GM21825 (cell line): ENCODE measurements at regions not wholly inside any gene's neighbourhood (a gene's known extent, or its start where the extent isn't known, plus 50 kb on each side); places are given as distances from the start of the nearest gene placed in this dataset.

Source experiments
- ATAC-seq: cut with Tn5 transposase; IDR thresholded peaks from one replicate; pipeline ENCODE4 v1.9.1; 2021; ENCODE audit warnings: mild to moderate bottlenecking, moderate library complexity; ENCODE audit not compliant: unreplicated experiment

- ATAC-seq, result no peak
Measured at GRCh38 chr22:47673557-47673956, 911.1 kb downstream of the TBC1D22A start.

GRCh38 chr22:47672526-47672925 is 910.1 kb downstream of the TBC1D22A start:
- no peak for ATAC-seq

GRCh38 chr22:47665151-47665550 is 902.7 kb downstream of the TBC1D22A start:
- no peak for ATAC-seq

- ATAC-seq, result no peak
Measured at GRCh38 chr22:47663615-47664605, 901.5 kb downstream of the TBC1D22A start.

GRCh38 chr22:47659467-47660223 is 897.2 kb downstream of the TBC1D22A start:
- ATAC-seq, result no peak

GRCh38 chr22:47658182-47658581 is 895.7 kb downstream of the TBC1D22A start:
- no peak for ATAC-seq

GRCh38 chr22:47657224-47657623 is 894.8 kb downstream of the TBC1D22A start:
- no peak for ATAC-seq

- no peak for ATAC-seq
Measured at GRCh38 chr22:47656806-47657205, 894.4 kb downstream of the TBC1D22A start.

GRCh38 chr22:47655930-47656329 is 893.5 kb downstream of the TBC1D22A start:
- no peak for ATAC-seq

- no peak for ATAC-seq
Measured at GRCh38 chr22:47654922-47655491, 892.6 kb downstream of the TBC1D22A start.

GRCh38 chr22:47653921-47654320 is 891.5 kb downstream of the TBC1D22A start:
- no peak for ATAC-seq

- ATAC-seq, result no peak
Measured at GRCh38 chr22:47651216-47651987, 889.0 kb downstream of the TBC1D22A start.

- no peak for ATAC-seq
Measured at GRCh38 chr22:47647720-47648119, 885.3 kb downstream of the TBC1D22A start.

- no peak for ATAC-seq
Measured at GRCh38 chr22:47647181-47647580, 884.7 kb downstream of the TBC1D22A start.

- no peak for ATAC-seq
Measured at GRCh38 chr22:47645923-47646322, 883.5 kb downstream of the TBC1D22A start.

GRCh38 chr22:47645450-47645914 is 883.0 kb downstream of the TBC1D22A start:
- no peak for ATAC-seq

- ATAC-seq, result no peak
Measured at GRCh38 chr22:47634347-47634746, 871.9 kb downstream of the TBC1D22A start.

- no peak for ATAC-seq
Measured at GRCh38 chr22:47633111-47633510, 870.7 kb downstream of the TBC1D22A start.

GRCh38 chr22:47632701-47633100 is 870.3 kb downstream of the TBC1D22A start:
- no peak for ATAC-seq

- ATAC-seq, result no peak
Measured at GRCh38 chr22:47631571-47632102, 869.2 kb downstream of the TBC1D22A start.
